ENCODE measurements at regions not wholly inside any gene's neighbourhood (a gene's known extent, or its start where the extent isn't known, plus 50 kb on each side); places are given as distances from the start of the nearest gene placed in this dataset.
"Not testable (repeated sequence)": the region's sequence is repeated elsewhere in the genome, so short reads cannot be mapped to it uniquely, and the experiment has no call there.

- no peak overlapping the region for H3K27ac Mint-ChIP-seq
- H3K27me3 Mint-ChIP-seq: peaks cover 9% of the 10 kb centered on the region
- no peak overlapping the region for H3K4me3 Mint-ChIP-seq
- no peak for ATAC-seq
- DNase-seq: no peak
- no peaks in the 10 kb centered on the region for H3K4me1 Mint-ChIP-seq
- H3K9me3 Mint-ChIP-seq: peaks cover 0 to 2% of the 10 kb centered on the region in 2 donors
These were observed 183.9 kb downstream of the BARX1 start for GRCh38 chr9:93771276-93771675.

GRCh38 chr9:93761822-93762221, 185.4 kb downstream of the PHF2 start:
- Mint-ChIP-seq H3K4me3 (no peak overlapping the region), H3K4me1 (no peaks in the 10 kb centered on the region), H3K9me3 (peaks cover 13 to 26% of the 10 kb centered on the region in 2 donors), H3K27ac (no peak overlapping the region), H3K27me3 (peaks cover 11% of the 10 kb centered on the region)
- no peak for DNase-seq
- no peak for ATAC-seq

- Mint-ChIP-seq H3K4me3 (no peak overlapping the region), H3K4me1 (no peaks in the 10 kb centered on the region)
- no peak for ATAC-seq
These were observed 173.7 kb downstream of the PHF2 start for GRCh38 chr9:93750045-93750444.

GRCh38 chr9:93748827-93749226, 172.4 kb downstream of the PHF2 start:
- Mint-ChIP-seq H3K27me3 (peaks cover 26% of the 10 kb centered on the region), H3K9me3 (peaks cover 54 to 72% of the 10 kb centered on the region in 2 donors)

More at GRCh38 chr9:93750045-93750444, 173.7 kb downstream of the PHF2 start:
- H3K9me3 Mint-ChIP-seq: peaks cover 62 to 77% of the 10 kb centered on the region in 2 donors
- H3K27ac Mint-ChIP-seq: no peak overlapping the region
- no peak for DNase-seq
- H3K27me3 Mint-ChIP-seq: peaks cover 33% of the 10 kb centered on the region

GRCh38 chr9:93731963-93732362, 155.6 kb downstream of the PHF2 start:
- Mint-ChIP-seq H3K4me3 (no peak overlapping the region), H3K4me1 (no peaks in the 10 kb centered on the region), H3K27ac (no peak overlapping the region), H3K9me3 (peaks cover 42 to 47% of the 10 kb centered on the region in 2 donors), H3K27me3 (peaks cover 55% of the 10 kb centered on the region)
- ATAC-seq (no peak), DNase-seq (no peak)

More at GRCh38 chr9:93748827-93749226, 172.4 kb downstream of the PHF2 start:
- ATAC-seq, H3K27ac Mint-ChIP-seq, DNase-seq, H3K4me3 Mint-ChIP-seq, H3K4me1 Mint-ChIP-seq: not testable (repeated sequence)

GRCh38 chr9:93730648-93731047, 154.3 kb downstream of the PHF2 start:
- H3K27ac Mint-ChIP-seq: no peak overlapping the region
- DNase-seq (no peak), ATAC-seq (no peak)
- peaks cover 37 to 47% of the 10 kb centered on the region in 2 donors for H3K9me3 Mint-ChIP-seq
- no peak overlapping the region for H3K4me3 Mint-ChIP-seq
- no peaks in the 10 kb centered on the region for H3K4me1 Mint-ChIP-seq
- H3K27me3 Mint-ChIP-seq: peaks cover 64% of the 10 kb centered on the region

GRCh38 chr9:93730217-93730616, 153.8 kb downstream of the PHF2 start:
- DNase-seq (no peak), ATAC-seq (no peak)
- Mint-ChIP-seq H3K27ac (no peak overlapping the region), H3K27me3 (peaks cover 61% of the 10 kb centered on the region), H3K4me3 (no peak overlapping the region), H3K9me3 (peaks cover 33 to 43% of the 10 kb centered on the region in 2 donors), H3K4me1 (no peaks in the 10 kb centered on the region)
